Fibroblast of skin of right quadriceps (primary cell): ENCODE measurements at regions not wholly inside any gene's neighbourhood (a gene's known extent, or its start where the extent isn't known, plus 50 kb on each side); places are given as distances from the start of the nearest gene placed in this dataset.
"Not testable (repeated sequence)": the region's sequence is repeated elsewhere in the genome, so short reads cannot be mapped to it uniquely, and the experiment has no call there.

Experiments
- DNase-seq: peaks from one replicate; pipeline ENCODE4 v3.0.0-alpha.2; 2013

DNA sequence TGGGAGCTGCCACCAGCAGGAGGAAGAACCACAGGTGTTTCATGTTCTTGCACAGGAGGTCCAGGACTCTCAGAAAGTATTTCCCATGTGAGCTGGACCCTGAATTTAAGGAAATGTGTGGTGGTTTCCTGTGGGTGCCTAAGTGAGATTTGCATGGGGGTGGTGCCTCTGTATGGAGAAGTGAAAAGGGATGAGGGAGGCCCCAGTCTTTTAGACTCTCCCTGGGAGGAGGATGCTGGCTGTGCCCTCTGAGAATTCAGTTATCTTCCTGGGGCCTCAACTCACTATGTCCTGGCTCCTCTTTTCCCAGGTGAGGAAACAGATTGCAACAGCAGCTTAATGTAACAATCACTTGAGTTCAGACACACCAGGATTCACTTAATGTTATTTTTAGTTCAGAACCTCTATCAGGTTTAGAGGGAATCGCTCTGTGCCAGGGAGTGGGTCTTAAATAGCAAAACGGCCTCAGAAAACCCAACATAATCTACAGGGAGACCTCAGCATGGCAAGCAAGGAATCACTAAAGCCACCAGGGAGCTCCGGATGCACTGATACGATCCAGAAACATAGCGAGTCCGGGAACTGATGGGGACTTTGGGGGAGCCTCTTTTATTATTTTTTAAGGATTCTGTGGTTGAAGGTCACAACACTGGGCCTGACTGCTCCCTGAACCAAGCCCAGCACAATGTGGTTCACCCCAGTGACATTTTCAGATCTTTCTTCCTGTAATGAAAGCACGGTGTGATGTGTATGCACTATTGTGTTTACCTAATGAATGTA lies 823.5 kb downstream of the TMEM121 start:
- not testable (repeated sequence) for DNase-seq

DNA sequence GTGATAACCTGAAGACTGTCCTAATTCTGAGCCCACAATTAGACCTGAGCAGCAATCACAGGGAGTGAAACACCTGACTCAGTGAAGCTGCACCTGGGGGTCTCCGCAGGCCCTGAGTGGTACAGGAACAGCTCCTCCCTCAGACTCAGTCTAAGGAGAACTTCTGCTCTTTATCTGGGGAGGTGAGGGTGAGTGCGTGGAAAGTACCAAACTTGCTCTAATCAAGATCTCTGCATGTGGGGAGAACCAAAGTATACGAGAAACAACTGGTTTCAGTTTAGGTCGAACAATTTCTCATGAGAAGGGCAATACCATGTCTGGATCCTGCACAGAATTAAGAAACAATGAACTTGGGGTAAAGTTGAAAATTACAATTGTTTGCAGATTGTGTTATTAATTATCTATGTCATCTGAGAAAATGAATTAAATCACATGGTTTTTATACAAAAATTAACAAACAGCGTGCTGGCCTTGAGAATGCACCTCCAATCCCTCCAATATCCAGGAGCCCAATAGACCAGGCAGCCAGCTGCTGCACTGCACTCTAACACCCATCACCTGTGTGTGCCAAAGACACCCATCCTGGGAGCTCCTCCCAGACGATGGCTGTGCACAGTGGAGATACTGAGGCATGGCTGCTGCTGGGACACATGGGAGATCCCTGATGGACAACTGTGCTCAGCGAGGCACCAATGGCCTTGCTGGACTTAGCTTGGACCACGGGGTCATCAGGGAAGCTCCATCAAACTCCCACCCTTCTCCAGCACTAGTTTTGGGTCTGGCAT lies 828.8 kb downstream of the TMEM121 start:
- DNase-seq, result not testable (repeated sequence)

DNA sequence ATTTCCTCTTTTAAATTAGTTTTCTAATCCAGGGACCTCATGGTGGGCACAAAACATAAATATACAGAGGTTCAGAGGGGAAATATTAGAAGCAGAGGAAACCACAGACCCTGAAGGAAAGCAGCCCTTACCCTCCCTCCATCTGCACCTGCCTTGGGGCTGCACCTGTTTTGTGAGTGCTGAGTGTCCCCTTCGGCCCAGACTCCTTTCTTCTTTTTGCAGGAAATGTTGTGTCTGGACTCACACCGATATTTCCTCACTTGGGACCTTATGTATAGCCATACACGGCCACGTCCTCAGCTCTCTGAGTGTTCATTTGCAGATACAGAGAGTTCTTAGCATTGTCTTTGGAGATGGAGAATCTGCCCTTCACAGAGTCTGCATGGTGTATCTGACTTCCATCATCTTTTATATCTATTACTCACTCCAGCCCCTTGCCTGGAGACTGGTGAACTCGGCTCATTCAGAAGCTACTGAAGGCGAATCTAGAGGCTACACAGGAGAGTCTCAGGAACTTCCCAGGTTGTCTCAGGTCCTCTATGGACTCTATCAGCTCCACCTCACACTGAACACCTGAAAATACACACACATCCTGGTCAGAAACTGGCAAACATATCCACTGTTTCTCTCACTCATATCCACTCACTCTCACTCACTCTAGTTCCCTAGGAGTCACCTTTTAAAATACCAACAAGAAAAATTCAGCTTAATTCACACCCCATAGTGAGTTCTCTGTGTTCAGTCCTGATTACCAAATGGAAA lies 829.7 kb downstream of the TMEM121 start:
- DNase-seq, result not testable (repeated sequence)

GRCh38 chr14:106356643-106356930 lies 830.2 kb downstream of the TMEM121 start:
- not testable (repeated sequence) for DNase-seq

GRCh38 chr14:106359157-106359887 lies 832.9 kb downstream of the TMEM121 start:
- DNase-seq, result not testable (repeated sequence)

DNA sequence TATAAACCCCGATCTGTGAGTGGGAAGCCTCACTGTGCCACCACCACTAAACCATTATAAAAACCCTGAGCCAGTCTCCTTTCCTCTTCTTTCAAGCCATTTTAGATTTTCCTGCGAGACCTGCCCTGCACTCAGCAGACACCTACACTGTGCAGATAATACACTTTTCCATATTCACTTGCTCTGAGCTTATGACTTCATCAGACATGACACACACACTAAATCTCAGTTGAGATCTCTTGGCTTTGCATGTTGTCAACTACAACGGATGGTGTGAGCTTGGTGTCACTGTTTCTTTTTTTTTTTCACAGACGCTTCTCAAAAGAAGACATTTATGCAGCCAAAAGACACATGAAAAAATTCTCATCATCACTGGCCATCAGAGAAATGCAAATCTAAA lies 839.0 kb downstream of the TMEM121 start:
- DNase-seq, result not testable (repeated sequence)

- DNase-seq, result not testable (repeated sequence)
Measured at GRCh38 chr14:106365894-106366293, 839.5 kb downstream of the TMEM121 start.

GRCh38 chr14:106366971-106367370 lies 840.6 kb downstream of the TMEM121 start:
- DNase-seq, result not testable (repeated sequence)

DNA sequence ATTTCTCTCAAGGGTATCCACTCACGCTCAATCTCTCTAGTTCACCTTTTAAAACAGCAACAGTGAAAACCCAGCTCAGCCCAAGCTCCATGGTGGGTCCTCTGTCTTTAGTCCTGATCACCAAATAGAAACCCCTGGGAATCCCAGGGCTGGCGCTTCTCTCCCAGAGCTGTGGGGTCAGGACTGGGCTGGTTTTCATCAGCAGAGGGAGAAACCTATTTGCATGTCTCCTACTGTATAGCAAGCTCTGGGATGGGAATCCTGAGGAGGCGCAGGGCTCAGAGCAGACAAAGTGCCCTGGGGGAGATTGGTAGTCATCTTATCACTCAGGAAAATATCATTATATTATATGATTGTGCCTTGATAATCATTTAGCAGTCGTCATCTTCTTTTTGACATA lies 843.1 kb downstream of the TMEM121 start:
- not testable (repeated sequence) for DNase-seq

DNA sequence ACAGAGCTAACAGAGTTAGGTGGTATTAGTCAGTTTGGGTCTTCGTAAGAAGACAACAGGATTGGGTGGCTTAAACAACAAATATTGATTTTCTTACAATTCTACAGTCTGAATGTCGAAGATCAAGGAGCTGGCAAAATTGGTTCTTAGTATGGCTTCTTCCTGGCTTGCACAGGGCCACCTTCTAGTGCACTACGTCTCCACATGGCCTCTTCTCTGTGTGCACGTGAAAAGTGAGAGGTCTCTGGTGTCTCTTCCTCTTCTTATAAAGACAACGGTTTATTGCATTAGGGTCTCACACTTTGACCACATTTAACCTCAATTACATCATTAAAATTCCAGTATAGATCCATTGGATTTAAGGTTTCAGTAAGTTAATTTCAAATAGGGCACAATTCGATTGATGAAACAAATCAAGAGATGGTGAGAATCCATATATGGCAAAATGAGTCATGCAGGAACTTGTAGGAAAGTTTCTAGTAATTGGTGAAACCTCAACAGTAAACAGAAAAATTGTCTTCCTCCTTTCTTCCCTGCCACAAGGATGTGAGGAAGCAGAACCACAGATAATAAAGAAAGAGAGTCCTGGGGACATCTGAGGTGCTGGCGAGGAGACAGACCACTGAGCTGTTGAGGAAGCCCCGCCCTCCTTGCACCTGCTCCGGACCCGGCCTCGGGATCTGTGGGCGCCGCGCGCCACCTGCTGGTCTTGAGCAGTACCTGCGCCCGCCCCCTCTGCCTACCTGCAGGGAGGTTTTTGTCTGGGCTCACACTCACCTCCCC lies 846.7 kb downstream of the TMEM121 start:
- no peak for DNase-seq

DNA sequence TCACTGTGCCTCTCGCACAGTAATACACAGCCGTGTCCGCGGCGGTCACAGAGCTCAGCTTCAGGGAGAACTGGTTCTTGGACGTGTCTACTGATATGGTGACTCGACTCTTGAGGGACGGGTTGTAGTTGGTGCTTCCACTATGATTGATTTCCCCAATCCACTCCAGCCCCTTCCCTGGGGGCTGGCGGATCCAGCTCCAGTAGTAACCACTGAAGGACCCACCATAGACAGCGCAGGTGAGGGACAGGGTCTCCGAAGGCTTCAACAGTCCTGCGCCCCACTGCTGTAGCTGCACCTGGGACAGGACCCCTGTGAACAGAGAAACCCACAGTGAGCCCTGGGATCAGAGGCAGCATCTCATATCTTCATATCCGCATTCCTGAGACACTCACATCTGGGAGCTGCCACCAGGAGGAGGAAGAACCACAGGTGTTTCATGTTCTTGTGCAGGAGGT lies 847.3 kb downstream of the TMEM121 start:
- not testable (repeated sequence) for DNase-seq

DNA sequence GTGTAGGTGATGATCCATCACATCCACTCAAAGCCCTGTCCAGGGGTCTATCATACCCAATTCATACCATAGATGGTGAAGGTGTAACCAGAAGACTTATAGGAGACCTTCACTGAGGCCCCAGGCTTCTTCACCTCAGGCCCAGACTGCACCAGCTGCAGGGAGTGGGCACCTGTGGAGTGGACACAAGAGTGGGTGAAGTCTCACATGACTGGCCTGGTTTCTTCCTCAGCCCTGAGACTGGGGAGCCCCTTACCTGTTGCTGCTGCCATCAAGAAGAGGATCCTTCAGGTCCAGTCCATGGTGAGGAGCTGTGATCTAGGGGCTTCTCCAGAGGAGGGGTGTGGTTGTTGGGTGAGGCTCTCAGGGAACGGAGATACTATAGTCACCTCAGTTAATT lies 851.0 kb downstream of the TMEM121 start:
- no peak for DNase-seq

GRCh38 chr14:106378191-106378590 lies 851.8 kb downstream of the TMEM121 start:
- no peak for DNase-seq

DNA sequence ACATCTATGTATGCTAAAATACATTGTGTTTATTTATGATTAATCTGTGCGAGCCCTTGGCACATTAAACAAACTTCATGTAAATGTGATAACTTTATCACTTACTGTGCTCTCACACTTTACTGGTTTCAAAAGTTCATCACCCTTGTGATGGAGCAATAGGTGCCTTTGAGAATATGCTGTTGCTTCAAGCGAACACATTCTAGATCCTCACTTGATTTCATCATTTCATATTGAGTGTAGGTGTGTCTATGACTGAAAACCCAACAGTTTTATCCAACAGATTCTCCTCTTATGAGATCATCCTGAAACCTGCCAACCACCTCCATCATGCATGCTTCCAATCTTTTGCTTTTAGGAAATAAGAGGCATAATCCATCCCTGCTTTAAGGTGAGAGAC lies 854.4 kb downstream of the TMEM121 start:
- no peak for DNase-seq

DNA sequence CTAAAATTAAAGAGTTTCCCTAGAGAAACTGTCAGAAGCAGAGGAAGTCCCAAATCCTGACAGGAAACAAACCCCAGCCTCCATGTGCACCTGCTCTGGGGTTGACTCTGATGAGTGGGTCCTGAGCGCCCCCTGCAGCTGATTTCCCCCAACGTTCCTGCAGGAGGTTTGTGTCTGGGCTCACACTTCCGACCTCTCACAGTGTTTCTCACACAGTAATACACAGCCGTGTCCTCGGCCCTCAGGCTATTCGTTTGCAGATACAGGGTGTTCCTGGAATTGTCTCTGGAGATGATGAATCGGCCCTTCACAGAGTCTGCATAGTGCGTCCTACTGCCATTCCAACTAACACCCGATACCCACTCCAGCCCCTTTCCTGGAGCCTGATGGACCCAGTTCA lies 862.8 kb downstream of the TMEM121 start:
- not testable (repeated sequence) for DNase-seq

GRCh38 chr14:106390401-106390800 lies 864.0 kb downstream of the TMEM121 start:
- DNase-seq, result no peak

- no peak for DNase-seq
Measured at GRCh38 chr14:106390947-106391346, 864.6 kb downstream of the TMEM121 start.

- no peak for DNase-seq
Measured at GRCh38 chr14:106393742-106394141, 867.4 kb downstream of the TMEM121 start.

DNA sequence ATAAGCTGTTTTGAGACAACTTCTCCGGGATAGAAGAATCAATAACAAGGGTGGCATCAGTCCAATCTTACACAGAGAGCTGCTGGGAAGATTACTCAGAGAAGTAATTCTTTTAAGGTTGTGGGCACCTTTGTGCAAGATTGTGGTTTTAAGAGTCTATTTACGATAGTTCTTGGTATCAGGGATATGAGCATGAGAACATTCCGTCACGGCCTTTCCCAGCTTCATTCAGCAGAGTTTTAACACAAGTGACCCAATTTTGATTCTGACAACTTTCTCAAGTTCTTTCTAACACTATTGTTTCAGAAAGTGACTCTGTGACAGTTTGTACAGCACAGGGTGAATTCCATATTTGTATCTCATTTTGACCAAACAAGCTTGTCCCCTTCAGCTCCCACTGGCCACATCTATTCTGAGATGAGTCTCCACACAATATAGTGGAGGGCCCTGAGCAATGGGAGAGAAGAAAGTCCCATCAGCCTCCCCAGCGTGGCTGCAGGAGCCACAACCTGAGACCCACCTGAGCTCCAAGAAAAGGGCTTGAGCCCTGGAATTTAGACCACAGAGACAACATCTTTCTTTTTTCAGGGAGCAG lies 869.2 kb downstream of the TMEM121 start:
- no peak for DNase-seq

GRCh38 chr14:106396999-106397398 lies 870.6 kb downstream of the TMEM121 start:
- DNase-seq, result no peak

GRCh38 chr14:106398931-106399331 lies 872.5 kb downstream of the TMEM121 start:
- DNase-seq, result not testable (repeated sequence)
